NCI-H526 treated with DMSO at 0.1 percent for 48 hours (cell line): ENCODE measurements at regions not wholly inside any gene's neighbourhood (a gene's known extent, or its start where the extent isn't known, plus 50 kb on each side); places are given as distances from the start of the nearest gene placed in this dataset.
"Not testable (repeated sequence)": the region's sequence is repeated elsewhere in the genome, so short reads cannot be mapped to it uniquely, and the experiment has no call there.

Experiments used
- DNase-seq: peaks from one replicate; lab custom pipeline; 2025; lab: John Stamatoyannopoulos, UW

GRCh38 chr5:147084702-147085101 lies 150.1 kb upstream of the STK32A start:
- no peak for DNase-seq

GRCh38 chr5:147085409-147085808 lies 149.4 kb upstream of the STK32A start:
- no peak for DNase-seq

GRCh38 chr5:147092044-147092443 lies 142.8 kb upstream of the STK32A start:
- no peak for DNase-seq

- DNase-seq = no peak
Observed at GRCh38 chr5:147093138-147093537, 141.7 kb upstream of the STK32A start.

- no peak for DNase-seq
Observed at GRCh38 chr5:147095740-147096139, 139.1 kb upstream of the STK32A start.

GRCh38 chr5:147098233-147098790 lies 136.5 kb upstream of the STK32A start:
- peak; percentile 6 for DNase-seq

DNA sequence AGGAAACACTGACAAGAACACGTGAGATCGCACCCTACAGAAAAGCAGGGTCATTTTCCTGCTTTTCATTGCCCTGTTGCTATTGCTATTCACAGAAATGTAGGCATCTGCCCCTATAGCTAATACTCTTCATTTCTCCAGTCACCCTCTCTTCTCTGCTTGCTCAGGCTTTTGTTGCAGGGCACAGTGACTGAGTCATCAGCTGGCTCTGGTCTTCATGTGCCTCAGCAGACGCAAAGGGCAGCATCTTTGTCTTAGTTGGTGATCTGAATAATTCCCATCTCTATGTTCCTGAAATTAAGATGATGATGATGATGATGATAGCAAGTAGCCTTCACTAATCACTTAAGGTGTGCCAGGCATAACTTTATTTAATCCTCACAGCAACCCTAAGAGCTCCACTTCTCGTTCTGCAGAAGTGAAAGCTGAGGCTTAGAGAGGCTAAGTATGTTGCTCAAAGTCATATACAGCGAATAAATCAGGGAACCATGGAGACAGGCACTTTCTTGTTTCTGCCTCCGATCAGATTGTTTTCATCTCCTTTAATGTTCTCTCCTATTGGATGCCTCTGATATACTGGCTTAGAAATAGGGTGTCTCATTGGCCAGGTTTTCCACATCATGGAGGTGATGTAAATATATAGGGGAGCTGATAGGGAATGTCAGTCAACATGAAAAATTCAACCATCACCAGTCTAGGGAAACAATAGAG lies 133.0 kb upstream of the STK32A start:
- no peak for DNase-seq

DNA sequence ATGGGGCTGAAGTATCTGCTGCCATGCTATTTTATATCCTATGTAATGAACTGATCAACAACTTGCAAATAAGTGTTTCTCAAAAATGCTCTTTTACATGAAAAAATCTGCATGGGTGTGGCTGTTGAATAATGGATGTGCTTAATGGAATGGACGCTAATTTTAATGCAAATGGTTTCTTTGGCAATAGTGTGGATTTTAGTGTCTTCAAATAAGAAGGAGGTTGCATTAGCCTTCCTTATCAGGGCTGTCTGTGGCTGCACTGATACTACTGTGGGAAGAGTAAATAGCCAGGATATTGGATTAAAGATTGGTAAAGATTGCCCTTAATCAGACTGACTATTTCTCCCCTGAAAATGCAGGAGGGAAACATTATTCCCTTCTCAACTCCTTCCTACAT lies 121.9 kb upstream of the STK32A start:
- no peak for DNase-seq

- no peak for DNase-seq
Observed at GRCh38 chr5:147113967-147114366, 120.9 kb upstream of the STK32A start.

- DNase-seq = not testable (repeated sequence)
Observed at GRCh38 chr5:147139759-147140158, 95.1 kb upstream of the STK32A start.

- DNase-seq = no peak
Observed at GRCh38 chr5:147140558-147140957, 94.3 kb upstream of the STK32A start.

- not testable (repeated sequence) for DNase-seq
Observed at GRCh38 chr5:147141580-147141979, 93.2 kb upstream of the STK32A start.

- no peak for DNase-seq
Observed at GRCh38 chr5:147143215-147143614, 91.6 kb upstream of the STK32A start.

DNA sequence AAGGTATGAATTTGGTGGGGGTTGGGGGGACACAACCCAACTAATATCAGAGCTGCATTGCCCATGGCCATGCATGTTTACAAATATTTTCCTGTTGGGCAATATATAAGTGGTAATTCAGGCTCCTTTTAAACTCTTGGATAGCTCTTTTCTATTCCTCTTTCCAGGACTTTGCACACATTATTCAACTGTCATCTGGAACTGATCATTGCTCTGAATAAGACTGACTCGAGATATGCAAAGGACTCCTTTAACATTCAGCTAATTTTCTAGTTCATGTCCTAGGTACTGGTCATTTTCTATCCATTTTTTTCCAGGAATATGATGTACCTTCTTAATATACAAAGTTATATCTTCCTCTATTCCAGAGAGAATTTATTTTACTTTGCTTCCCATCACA lies 89.5 kb upstream of the STK32A start:
- no peak for DNase-seq

GRCh38 chr5:147148715-147149114 lies 86.1 kb upstream of the STK32A start:
- DNase-seq = no peak

DNA sequence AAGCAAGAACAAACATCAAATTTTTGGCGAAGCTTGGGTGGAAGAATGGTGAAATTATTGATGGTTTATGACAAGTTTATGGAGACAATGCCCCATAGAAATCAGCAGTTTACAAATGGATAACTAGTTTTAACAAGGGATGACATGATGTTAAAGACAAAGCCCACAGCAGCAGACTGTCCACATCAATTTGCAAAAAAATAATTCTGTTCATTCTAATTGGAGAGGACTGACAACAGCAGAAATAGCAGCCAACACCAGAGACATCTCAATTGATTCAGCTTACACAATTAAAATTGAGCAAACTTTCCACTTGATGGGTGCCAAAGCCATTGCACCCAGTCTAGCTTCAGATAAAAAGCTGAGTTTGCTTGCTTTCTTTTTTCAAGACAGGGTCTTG lies 82.7 kb upstream of the STK32A start:
- DNase-seq = no peak

DNA sequence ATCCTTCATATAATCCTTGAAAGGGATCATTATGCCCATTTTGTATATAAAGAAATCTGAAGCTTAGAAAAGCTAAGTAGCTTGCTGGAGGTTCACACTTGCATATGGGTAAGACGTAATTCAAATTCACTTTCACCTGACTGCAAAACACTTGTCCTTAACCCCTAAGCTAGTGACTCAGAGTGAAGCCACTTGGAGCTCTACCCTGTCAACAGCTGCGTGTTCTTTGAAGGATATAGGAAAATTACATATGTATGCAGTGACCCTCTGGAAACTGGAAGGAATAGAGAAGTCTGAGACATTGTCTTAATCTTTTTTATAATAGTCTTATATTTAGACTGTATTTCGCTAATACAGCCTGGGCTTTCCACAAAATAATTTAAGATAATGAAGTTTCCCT lies 80.0 kb upstream of the STK32A start:
- no peak for DNase-seq

GRCh38 chr5:147156012-147156411 lies 78.8 kb upstream of the STK32A start:
- no peak for DNase-seq

DNA sequence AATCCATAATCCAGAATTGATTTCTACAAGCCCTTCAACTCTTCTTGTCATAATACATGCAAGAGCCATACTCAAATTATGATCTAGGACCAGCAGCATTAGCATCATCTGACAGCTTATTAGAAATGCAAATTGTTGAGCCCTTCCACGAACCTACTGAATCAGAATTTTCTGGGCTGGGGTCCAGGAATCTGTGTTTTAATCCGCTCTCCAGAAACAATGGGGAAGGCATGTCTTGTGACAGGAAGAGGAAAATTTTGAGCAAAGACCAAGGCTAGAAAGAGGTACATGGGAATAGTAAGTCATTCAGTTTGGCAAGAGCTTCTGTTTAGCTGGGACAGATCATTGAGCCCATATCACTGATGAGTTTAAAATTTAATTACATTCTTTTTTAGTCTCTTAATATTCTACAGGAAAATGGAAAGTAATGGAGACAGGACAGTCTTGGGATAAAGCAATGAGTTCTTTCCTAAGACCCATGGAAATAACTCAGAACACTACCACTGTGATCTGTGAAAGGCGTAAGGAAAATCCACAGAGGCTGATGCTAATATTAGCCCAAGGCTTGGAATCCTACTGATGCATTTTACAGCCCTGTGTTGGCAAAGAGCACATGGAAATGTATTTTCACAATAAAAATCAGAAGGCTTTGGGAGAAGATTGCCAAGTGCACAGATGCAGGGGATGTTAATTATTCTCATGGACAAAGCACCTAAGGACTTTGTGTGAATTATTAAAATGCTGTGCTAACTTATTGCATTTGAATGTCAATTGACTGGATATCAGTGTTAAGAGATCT lies 73.7 kb upstream of the STK32A start:
- DNase-seq = no peak

GRCh38 chr5:147162740-147163139 lies 72.1 kb upstream of the STK32A start:
- DNase-seq = no peak

GRCh38 chr5:147167529-147167928 lies 67.3 kb upstream of the STK32A start:
- DNase-seq = no peak

GRCh38 chr5:147168578-147169327 lies 66.1 kb upstream of the STK32A start:
- DNase-seq = no peak

DNA sequence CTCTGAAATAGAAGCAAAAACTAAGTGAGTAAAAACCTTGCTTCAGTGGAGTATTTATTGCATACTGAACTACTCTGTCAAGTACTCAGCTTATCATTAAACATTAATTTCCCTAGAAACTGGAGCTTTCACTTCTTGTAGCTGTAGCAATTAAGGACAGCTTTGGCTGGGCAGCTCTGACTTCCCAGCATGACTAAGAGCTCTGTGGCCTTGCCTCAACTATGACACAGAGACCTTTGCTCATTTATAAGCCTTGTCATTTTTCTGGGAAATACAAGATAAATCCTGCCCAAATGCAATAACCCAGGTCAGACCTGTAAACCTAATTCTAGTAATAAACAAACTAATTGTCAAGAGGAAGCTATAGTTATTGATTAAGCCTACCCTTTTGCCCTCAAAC lies 65.4 kb upstream of the STK32A start:
- no peak for DNase-seq
